ENCODE measurements at regions not wholly inside any gene's neighbourhood (a gene's known extent, or its start where the extent isn't known, plus 50 kb on each side); places are given as distances from the start of the nearest gene placed in this dataset.

DNA sequence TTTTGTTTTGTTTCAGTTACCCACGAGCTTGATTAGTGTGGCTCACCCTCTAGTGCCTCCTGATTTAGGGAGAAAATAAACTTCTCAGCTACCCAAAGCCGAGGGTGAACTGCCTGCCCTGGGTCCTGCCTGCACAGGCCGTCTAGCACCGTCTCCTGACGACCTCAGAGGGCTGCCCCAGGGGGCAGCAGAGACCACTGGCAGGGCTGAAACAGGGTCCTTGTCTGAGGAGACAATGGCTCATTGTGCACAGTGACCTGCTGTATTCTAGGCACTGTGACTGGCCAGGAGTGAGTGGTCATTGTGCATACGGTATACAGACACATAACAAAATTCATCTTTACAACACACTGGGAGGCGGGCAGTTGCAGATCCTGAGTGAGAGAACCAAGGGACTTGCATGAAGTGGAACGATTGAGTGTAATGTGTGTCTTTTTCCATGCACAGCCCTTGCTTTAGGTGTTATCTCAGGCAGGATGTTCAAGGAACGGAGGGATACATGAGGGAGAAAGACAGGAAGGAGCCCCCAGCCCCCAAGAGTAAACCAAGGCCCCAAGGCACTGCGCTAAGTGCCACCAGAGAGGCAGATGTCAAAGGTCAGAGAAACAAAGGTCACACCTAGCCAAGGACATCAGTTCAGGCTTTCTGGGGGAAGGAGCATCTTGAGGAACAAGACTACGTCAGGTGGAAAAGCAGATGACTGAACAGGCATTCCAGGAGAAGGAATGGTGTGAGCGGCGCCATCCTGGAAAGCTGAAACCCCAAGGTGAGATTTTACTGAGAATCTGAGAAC, 421.3 kb downstream of the LPIN1 start:
- no peaks in the 10 kb centered on the region for H3K27me3 ChIP-seq
- intact Hi-C loops (cut with DNase I): loop anchor here in 4 of 10 donors (5.0 to 10.0 kb wide), 5 partner anchors 547 to 840 kb away; partner anchors contain the start of gene TRIB2 (in 3 of the 4)
- TF ChIP-seq POLR2A (IDR thresholded peaks at IDR 0.05): no peak
- TF ChIP-seq, protein P1, sequence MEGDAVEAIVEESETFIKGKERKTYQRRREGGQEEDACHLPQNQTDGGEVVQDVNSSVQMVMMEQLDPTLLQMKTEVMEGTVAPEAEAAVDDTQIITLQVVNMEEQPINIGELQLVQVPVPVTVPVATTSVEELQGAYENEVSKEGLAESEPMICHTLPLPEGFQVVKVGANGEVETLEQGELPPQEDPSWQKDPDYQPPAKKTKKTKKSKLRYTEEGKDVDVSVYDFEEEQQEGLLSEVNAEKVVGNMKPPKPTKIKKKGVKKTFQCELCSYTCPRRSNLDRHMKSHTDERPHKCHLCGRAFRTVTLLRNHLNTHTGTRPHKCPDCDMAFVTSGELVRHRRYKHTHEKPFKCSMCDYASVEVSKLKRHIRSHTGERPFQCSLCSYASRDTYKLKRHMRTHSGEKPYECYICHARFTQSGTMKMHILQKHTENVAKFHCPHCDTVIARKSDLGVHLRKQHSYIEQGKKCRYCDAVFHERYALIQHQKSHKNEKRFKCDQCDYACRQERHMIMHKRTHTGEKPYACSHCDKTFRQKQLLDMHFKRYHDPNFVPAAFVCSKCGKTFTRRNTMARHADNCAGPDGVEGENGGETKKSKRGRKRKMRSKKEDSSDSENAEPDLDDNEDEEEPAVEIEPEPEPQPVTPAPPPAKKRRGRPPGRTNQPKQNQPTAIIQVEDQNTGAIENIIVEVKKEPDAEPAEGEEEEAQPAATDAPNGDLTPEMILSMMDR (IDR thresholded peaks at IDR 0.05): peak; percentile 12 to 55 (median 38)
- peak in 2 of 4 donors; percentile 15 to 18 for ATAC-seq
- 73 to 82% (median 81%) methylated on average over 12 to 13 of the region's 13 CpGs for WGBS, 4 donors
- DNase-seq: peak in 3 of 5 donors; percentile 34 to 61 (median 36)
- peak overlapping the region in 1 of 12 donors; percentile 68 for H3K27ac ChIP-seq
- H3K4me1 ChIP-seq: peaks cover 14 to 33% (median 26%) of the 10 kb centered on the region in 12 donors
- H3K9me3 ChIP-seq: no peaks in the 10 kb centered on the region
- H3K4me3 ChIP-seq: no peak overlapping the region
- no peaks in the 10 kb centered on the region for H3K36me3 ChIP-seq

DNA sequence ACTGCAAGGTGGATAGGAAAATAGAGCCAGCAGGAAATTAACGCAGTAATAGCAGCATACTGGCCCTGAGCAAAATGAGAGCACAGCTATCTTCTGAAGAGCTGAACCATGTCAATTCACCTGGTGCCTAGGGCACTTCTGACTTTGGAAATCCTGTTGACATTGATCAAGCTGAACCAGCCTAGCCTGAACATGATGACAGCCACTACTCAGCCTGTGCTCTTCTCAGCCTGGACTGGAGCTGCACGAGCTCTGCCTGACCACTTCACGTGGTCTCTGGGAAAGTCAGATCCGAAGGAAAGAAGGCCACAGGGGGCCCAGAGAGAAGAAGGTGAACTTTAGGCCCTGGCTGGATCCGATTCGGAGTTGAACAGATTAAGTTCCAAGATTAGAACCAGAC, 421.9 kb downstream of the LPIN1 start:
- intact Hi-C loops (cut with DNase I): loop anchor here in 4 of 10 donors (5.0 to 10.0 kb wide), 5 partner anchors 546 to 839 kb away; partner anchors contain the start of gene TRIB2 (in 3 of the 4)
- Histone ChIP-seq H3K27me3 (no peaks in the 10 kb centered on the region), H3K4me3 (no peak overlapping the region), H3K9me3 (no peaks in the 10 kb centered on the region), H3K4me1 (peaks cover 14 to 33% (median 26%) of the 10 kb centered on the region in 12 donors), H3K36me3 (no peaks in the 10 kb centered on the region), H3K27ac (peak overlapping the region in 8 of 12 donors; percentile 48 to 87 (median 68))
- TF ChIP-seq POLR2A (IDR thresholded peaks at IDR 0.05): no peak
- TF ChIP-seq, protein P1 (IDR thresholded peaks at IDR 0.05): no peak
- 79 to 92% (median 85%) methylated on average over 6 of the region's 6 CpGs for WGBS, 4 donors
- ATAC-seq (no peak), DNase-seq (no peak)

DNA sequence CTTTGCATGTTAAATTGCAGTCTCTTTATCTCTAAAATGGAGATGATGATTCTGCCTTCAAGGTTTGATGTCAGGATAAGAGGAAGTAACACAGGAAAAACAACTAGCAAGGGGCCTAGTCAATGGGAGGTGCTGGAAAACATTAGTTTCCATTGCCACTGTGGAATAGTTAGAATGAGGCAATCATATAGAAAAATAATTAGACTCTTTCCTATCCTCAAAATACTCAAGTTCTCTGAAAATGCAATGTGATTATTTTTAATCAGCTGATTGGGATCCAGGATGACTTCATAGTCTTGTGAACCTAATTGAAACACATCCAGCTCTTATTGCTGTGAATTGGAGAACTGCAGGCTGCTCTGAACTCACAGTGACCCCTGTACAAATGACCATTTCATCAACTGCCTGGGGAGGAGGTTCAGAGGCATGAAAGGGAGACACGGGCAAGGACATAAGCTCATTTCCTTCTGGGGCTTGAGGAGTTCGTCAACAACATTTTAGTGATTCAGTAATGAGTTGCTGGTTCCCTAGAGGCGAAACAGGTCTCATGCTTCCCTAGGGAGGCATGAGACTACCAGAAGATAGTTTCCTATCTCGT, 422.5 kb downstream of the LPIN1 start:
- H3K36me3 ChIP-seq: no peaks in the 10 kb centered on the region
- H3K9me3 ChIP-seq: no peaks in the 10 kb centered on the region
- peaks cover 14 to 33% (median 26%) of the 10 kb centered on the region in 12 donors for H3K4me1 ChIP-seq
- TF ChIP-seq, protein P1 (IDR thresholded peaks at IDR 0.05): no peak
- TF ChIP-seq POLR2A (IDR thresholded peaks at IDR 0.05): no peak
- intact Hi-C loops (cut with DNase I): loop anchor here in 4 of 10 donors (5.0 to 10.0 kb wide), 5 partner anchors 546 to 838 kb away; partner anchors contain the start of gene TRIB2 (in 3 of the 4)
- no peaks in the 10 kb centered on the region for H3K27me3 ChIP-seq
- 49 to 59% (median 53%) methylated on average over 4 of the region's 4 CpGs for WGBS, 4 donors
- DNase-seq (peak in 3 of 5 donors; percentile 31 to 44 (median 41)), ATAC-seq (peak; percentile 47 to 86 (median 77))
- H3K4me3 ChIP-seq: no peak overlapping the region
- peak overlapping the region in 11 of 12 donors; percentile 48 to 87 (median 66) for H3K27ac ChIP-seq

DNA sequence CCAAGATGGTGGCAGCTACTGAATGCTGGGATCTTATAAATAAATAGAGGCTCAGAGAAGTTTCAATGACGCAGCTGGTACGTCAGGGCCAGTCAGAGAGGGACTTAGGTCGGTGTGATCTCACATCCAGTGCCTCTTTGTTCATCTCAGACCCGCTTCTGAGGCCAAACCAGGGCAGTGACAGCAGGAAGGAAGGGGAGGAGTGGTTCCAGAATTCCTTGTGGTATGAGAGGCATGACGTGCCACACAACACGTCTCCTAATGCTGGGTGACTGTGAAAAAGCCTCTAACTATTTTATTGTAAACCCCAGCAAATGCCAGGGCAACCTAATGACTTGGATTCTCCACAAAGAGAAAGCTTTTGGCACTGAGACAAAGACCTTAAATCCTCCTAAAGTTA, 423.3 kb downstream of the LPIN1 start:
- 42 to 52% (median 44%) methylated on average over 6 of the region's 6 CpGs for WGBS, 4 donors
- H3K27ac ChIP-seq: peak overlapping the region in 11 of 12 donors; percentile 48 to 87 (median 66)
- ATAC-seq (peak; percentile 37 to 92 (median 76)), DNase-seq (peak in 4 of 5 donors; percentile 63 to 69 (median 66))
- TF ChIP-seq POLR2A (IDR thresholded peaks at IDR 0.05): no peak
- TF ChIP-seq, protein P1 (IDR thresholded peaks at IDR 0.05): no peak
- no peaks in the 10 kb centered on the region for H3K27me3 ChIP-seq
- intact Hi-C loops (cut with DNase I): loop anchor here in 7 of 10 donors (5.0 to 10.0 kb wide), 7 partner anchors 145 to 838 kb away; partner anchors contain the start of gene TRIB2 (in 5 of the 7)
- no peak overlapping the region for H3K4me3 ChIP-seq
- no peaks in the 10 kb centered on the region for H3K36me3 ChIP-seq
- H3K4me1 ChIP-seq: peaks cover 14 to 33% (median 26%) of the 10 kb centered on the region in 12 donors
- no peaks in the 10 kb centered on the region for H3K9me3 ChIP-seq
